HG02571 (cell line): ENCODE measurements at regions not wholly inside any gene's neighbourhood (a gene's known extent, or its start where the extent isn't known, plus 50 kb on each side); places are given as distances from the start of the nearest gene placed in this dataset.
"Not testable (repeated sequence)": the region's sequence is repeated elsewhere in the genome, so short reads cannot be mapped to it uniquely, and the experiment has no call there.

Experiments used
- ATAC-seq: cut with Tn5 transposase; IDR thresholded peaks from one replicate; pipeline ENCODE4 v1.9.1; 2021; ENCODE audit warnings: mild to moderate bottlenecking, moderate library complexity; ENCODE audit not compliant: unreplicated experiment

GRCh38 chr9:74125941-74126340 is 371.2 kb upstream of the RORB start:
- no peak for ATAC-seq

DNA sequence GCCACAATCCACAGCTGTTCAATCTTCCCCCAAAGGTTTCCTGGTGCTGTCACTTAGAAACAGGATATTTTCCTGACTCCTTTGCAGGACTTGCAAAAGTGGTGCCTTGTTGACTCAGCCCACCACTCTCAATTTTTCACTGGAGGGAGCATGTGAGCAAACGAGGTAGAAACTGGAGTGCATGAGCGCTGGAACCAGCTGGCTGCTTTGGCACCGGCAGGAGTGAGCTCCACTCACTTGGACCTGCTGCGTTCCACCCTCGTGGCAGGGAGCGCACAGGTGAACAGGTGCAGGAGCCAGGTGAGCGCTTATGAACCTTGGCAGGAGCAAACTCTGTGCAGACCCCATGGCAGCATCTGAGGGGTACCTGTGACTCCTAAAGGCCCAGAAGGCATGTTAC is 364.1 kb upstream of the RORB start:
- ATAC-seq = no peak

DNA sequence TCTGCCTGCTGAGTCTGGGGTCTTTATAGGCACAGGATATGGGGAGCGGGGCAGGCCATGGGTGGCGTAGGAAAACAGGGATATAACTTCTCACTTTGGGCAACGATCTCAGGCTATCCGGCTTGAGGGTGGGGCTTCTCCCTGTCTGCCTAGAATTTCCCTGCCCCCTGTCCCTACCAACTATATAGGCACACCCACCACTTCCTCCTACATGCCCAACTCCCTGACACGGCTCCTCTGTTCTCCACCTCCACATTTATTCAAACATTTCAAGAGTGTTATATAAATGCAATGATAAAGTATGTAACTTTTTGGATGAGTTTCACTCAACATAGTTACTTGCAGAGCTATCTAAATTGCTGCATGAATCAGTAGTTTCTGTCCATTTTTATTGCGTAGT is 363.2 kb upstream of the RORB start:
- no peak for ATAC-seq

- ATAC-seq = no peak
Measured at GRCh38 chr9:74138182-74138581, 359.0 kb upstream of the RORB start.

DNA sequence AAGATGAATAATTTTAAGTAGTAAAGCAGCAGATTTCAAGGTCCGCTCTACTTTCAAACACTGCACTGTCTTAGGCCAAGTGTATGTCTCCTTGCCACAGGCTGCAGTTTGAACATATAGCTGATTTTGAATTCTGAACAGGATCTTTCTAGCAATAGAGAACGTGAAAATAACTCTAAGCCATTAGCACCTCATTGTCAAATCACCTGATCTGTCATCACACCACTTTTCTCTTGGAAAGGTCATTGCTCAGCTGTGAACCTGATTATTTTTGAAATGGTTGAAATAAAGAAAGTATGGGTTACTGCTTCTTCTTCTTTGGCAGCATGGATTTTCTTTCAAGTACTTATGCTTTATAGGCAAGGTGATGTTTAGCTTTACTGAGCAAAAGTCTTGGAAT is 357.0 kb upstream of the RORB start:
- no peak for ATAC-seq

GRCh38 chr9:74147906-74148305 is 349.2 kb upstream of the RORB start:
- ATAC-seq = no peak

- ATAC-seq = peak; percentile 99
Measured at GRCh38 chr9:74172874-74173273, 324.3 kb upstream of the RORB start.

DNA sequence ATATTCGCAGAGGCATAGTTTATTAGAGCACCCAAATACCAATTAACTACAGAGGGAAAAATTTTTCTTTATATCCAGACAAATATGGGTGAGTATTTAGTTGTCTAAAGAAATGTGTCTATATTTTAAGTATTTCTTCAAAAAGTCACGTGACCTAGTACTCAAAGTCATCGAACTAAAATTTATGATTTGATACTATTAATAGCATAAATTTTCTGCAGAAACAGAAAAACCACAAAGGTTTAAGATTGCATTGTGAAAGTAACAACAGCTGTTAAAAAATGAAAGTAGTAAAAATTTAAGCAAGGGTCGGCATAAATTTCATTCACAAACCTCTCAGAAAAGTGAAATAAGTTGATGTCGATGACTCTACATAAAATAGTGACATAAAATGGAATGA is 323.9 kb upstream of the RORB start:
- ATAC-seq = peak; percentile 12

GRCh38 chr9:74197771-74198170 is 299.4 kb upstream of the RORB start:
- ATAC-seq = not testable (repeated sequence)

GRCh38 chr9:74205056-74205455 is 292.1 kb upstream of the RORB start:
- ATAC-seq = no peak

GRCh38 chr9:74218385-74219063 is 278.6 kb upstream of the RORB start:
- ATAC-seq = no peak

GRCh38 chr9:74220327-74220726 is 276.8 kb upstream of the RORB start:
- ATAC-seq = no peak

GRCh38 chr9:74236857-74237256 is 260.3 kb upstream of the RORB start:
- no peak for ATAC-seq

DNA sequence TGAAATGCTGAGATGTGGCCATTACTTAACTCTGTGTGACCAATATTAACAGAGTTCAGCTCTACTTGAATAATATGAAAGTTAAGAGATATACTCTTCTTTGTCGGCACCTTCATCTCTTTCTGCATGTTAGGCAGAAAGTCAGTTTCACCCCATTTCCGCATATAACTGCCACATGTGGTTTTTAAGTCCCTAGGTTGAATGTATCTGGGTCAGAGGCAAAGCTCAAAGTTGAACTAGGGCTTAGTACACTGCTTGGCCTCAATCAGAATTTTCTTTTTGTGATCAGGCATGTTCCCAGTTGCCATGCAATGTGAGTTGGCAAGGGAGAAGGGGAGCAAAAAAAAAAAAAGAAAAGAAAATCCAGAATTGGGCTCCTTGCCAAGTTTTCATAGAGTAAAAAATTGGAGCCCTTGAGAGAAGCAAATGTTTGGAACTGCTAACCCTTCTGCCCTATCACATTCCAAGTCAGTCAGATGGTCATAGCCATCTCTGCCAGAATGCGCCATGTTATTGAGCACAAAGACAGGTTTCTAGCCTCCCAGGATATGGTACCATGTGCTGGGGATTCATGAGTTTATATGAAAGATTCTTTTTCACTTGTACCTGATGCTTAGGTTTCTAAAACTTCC is 251.2 kb upstream of the RORB start:
- no peak for ATAC-seq

DNA sequence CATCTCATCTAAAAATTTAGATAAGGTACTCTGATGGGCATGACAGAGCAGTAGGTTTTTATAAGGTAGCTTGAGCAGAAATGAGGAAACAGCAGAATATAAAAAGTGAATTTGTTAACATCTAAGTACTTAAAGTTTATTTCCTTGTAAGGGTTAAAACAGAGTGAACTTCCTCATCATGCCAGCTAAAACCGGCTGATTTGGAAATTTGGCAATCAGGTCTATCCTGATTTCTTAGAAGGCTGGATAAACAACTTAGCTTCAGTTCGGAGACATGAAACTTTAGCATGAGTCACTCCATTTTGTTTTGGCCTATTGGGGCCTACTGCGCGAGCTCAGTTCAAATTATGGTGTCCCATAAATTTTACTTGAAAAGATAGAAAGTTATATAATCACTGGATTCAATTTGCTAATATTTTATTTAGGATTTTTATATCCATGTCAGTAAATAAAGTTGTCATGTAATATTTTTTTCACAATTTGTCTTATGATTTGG is 241.6 kb upstream of the RORB start:
- no peak for ATAC-seq

GRCh38 chr9:74275872-74276508 is 221.1 kb upstream of the RORB start:
- no peak for ATAC-seq

DNA sequence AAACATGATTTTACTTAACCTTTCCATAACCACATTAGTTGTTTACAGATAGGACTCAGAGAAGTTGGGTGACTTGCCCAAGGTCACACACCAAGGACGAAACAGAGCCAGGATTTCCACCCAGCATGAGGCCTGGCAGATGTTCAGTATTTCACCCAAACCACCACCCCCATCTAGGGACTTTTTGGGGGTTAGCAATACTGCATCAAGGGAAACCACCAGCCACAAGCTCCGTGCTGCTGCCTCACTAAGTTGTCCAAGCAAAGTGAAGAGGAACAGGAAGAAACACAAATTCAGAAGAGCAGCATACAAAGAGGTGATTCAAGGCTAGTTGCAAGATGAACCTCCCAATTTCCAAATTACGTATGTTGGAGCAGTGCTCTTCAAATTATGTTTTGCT is 219.6 kb upstream of the RORB start:
- ATAC-seq = peak; percentile 98

- no peak for ATAC-seq
Measured at GRCh38 chr9:74281674-74282073, 215.5 kb upstream of the RORB start.

DNA sequence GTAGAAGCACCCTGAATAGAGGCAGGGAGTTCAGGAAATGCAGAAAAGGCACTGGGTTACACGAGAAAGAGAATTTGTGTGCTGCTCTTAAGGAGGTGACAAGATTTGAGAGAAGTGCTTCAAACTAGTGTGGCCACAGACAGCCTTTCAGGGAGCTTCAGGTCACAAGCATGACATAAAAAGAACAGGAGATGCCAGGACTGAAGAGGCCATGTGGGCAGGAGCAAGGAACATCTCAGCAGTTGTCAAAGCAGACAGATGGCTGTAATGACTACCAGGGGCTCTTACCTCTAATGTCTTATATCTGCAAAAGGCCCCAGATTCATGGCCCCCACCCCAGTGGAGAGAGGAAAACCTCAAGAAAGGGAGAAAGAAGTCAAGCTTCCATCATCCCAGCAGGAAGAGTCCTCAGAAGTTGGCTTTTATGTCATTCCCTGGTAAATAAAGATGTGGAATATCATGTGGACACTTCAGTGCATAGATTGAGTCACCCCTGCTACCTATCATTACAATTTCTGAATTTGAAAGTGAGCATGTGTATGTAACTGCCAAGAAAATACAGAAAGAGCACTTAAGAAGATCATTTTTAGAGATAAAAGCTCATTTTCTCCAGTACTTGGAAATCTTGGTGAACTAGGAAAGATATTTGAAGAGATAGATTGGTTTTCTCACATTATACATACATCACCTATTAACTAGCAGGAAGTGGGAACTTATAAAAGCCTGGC is 214.4 kb upstream of the RORB start:
- no peak for ATAC-seq

DNA sequence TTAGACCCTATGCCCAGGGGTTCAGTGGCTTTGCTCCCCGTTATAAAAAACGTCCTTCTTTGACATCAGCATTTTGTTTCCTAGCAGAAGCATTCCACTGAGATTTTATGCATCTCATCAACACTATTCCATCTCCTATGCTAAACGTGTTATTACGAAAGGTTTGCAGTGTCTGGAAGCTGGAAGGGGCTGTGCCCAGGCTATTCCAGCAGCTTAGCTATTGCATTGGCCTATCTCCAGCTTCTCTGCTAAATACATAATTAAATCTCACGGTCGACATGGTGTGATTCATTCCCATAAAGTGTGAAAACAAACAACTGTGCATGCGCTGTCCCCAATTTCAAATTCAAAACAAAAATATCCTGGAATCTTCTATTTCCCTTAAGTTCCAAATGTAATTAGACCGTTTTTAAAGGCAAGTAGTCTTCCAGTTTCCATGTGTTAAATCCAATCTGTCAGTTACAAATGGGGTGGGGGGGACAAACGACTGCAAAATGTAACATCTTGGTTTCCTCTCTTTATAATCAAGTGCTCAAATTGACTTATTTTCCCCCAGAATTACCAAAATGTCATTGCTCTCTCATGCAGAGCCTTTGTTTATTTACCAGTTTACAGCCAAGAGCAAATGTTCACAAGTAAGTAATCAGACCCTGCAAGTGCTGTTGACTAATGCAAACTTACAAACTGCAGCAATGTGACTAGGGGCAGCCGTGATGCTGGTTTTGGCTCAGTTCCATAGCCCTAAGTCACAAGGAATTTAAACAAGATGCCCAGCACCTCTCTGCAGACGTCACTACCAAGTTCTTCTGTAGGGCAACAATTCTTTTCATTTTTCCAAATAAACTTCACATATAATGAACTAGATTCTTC is 212.3 kb upstream of the RORB start:
- ATAC-seq = no peak

- ATAC-seq = no peak
Measured at GRCh38 chr9:74293479-74293878, 203.7 kb upstream of the RORB start.
